Neural cell (in vitro differentiated cells): ENCODE measurements at regions not wholly inside any gene's neighbourhood (a gene's known extent, or its start where the extent isn't known, plus 50 kb on each side); places are given as distances from the start of the nearest gene placed in this dataset.

Source experiments
- H2AFZ ChIP-seq: fragments of 200-600, 300-800 bp; sonication (generic), shearing (Covaris generic); 2 replicates; pipeline ENCODE4 v1.6.0; 2014; ENCODE audit warnings: low read depth, mild to moderate bottlenecking, antibody characterized with exemption, low read length, moderate library complexity
- H3F3A ChIP-seq: fragments of 200-600 bp; shearing (Covaris generic); 2 replicates; pipeline ENCODE4 v1.6.1; 2016; ENCODE audit warnings: mild to moderate bottlenecking, moderate library complexity, mixed read lengths, antibody characterized with exemption, low read length; ENCODE audit not compliant: insufficient read depth, poor library complexity, severe bottlenecking
- H3K27ac ChIP-seq: fragments of 200-600, 300-800 bp; sonication (generic), shearing (Covaris generic); 2 replicates; pipeline ENCODE4 v1.5.1; 2014; ENCODE audit warnings: mild to moderate bottlenecking, low read length, moderate library complexity
- H3K27me3 ChIP-seq: fragments of 300-800, 200-600 bp; sonication (generic), shearing (Covaris generic); 2 replicates; pipeline ENCODE4 v1.6.0; 2014; ENCODE audit warnings: mild to moderate bottlenecking, low read depth, low read length, moderate library complexity; ENCODE audit not compliant: insufficient read depth
- H3K36me3 ChIP-seq: fragments of 300-800, 200-600 bp; sonication (generic), shearing (Covaris generic); 2 replicates; pipeline ENCODE4 v1.5.1; 2014; ENCODE audit warnings: mild to moderate bottlenecking, antibody characterized with exemption, low read length, moderate library complexity; ENCODE audit not compliant: insufficient read depth
- H3K4me2 ChIP-seq: fragments of 300-800, 200-600 bp; sonication (generic), shearing (Covaris generic); 2 replicates; pipeline ENCODE4 v1.6.0; 2014; ENCODE audit warnings: mild to moderate bottlenecking, low read length
- H3K4me3 ChIP-seq: fragments of 300-800, 200-600 bp; sonication (generic), shearing (Covaris generic); 2 replicates; pipeline ENCODE4 v1.5.1; 2014; ENCODE audit warnings: mild to moderate bottlenecking, low read length, moderate library complexity
- H3K79me2 ChIP-seq: fragments of 200-600 bp; shearing (Covaris generic); replicated peaks from 2 replicates; pipeline ENCODE4 v1.6.0; 2014; ENCODE audit warnings: mild to moderate bottlenecking, low read length, moderate library complexity; ENCODE audit not compliant: insufficient read depth
- H3K9ac ChIP-seq: fragments of 300-800, 200-600 bp; sonication (generic), shearing (Covaris generic); 2 replicates; pipeline ENCODE4 v1.6.1; 2016; ENCODE audit warnings: mild to moderate bottlenecking, low read length, mixed read lengths
- H3K9me2 ChIP-seq: fragments of 200-600 bp; shearing (Covaris generic); 2 replicates; pipeline ENCODE4 v1.6.1; 2016; ENCODE audit warnings: mild to moderate bottlenecking, low read length, mixed read lengths; ENCODE audit not compliant: insufficient read depth
- H3K9me3 ChIP-seq: fragments of 200-600, 300-800 bp; sonication (generic), shearing (Covaris generic); 2 replicates; pipeline ENCODE4 v1.6.1; 2016; ENCODE audit warnings: mild to moderate bottlenecking, mixed run types, low read length, moderate library complexity, mixed read lengths
- H4K20me1 ChIP-seq: fragments of 200-600 bp; shearing (Covaris generic); 2 replicates; pipeline ENCODE4 v1.6.1; 2016; ENCODE audit warnings: mild to moderate bottlenecking, mixed run types; ENCODE audit not compliant: insufficient read depth
- EP300 ChIP-seq: fragments of 450-650 bp; conservative IDR thresholded peaks from 2 replicates; pipeline ENCODE4 v1.6.1; 2014; ENCODE audit warnings: antibody characterized with exemption, mild to moderate bottlenecking, moderate library complexity; ENCODE audit not compliant: poor library complexity, severe bottlenecking
- EZH2 ChIP-seq: fragments of 200-600, 300-800 bp; shearing (Covaris generic), sonication (generic); IDR thresholded peaks from 2 replicates; pipeline ENCODE4 v1.6.1; 2014; ENCODE audit warnings: antibody characterized with exemption, low read length, borderline replicate concordance, mild to moderate bottlenecking; ENCODE audit not compliant: insufficient read depth, poor library complexity, severe bottlenecking
- MXI1 ChIP-seq: fragments of 450-650 bp; conservative IDR thresholded peaks from 2 replicates; pipeline ENCODE4 v1.6.1; 2014; ENCODE audit warnings: antibody characterized with exemption, mild to moderate bottlenecking; ENCODE audit not compliant: poor library complexity, severe bottlenecking
- POLR2AphosphoS5 ChIP-seq: IDR thresholded peaks from 2 replicates; pipeline ENCODE4 v1.6.1; 2012
- RAD21 ChIP-seq: fragments of 450-650 bp; conservative IDR thresholded peaks from 2 replicates; pipeline ENCODE4 v1.6.1; 2014; ENCODE audit warnings: antibody characterized with exemption, mild to moderate bottlenecking, moderate library complexity
- SMC3 ChIP-seq: fragments of 450-650 bp; conservative IDR thresholded peaks from 2 replicates; pipeline ENCODE4 v1.6.1; 2014; ENCODE audit warnings: antibody characterized with exemption, mild to moderate bottlenecking, moderate library complexity; ENCODE audit not compliant: poor library complexity
- TAF1 ChIP-seq: IDR thresholded peaks from 2 replicates; pipeline ENCODE4 v1.6.1; 2012; ENCODE audit warnings: low read depth
- TF ChIP-seq, protein P1 (sequence below): IDR thresholded peaks from 2 replicates; pipeline ENCODE4 v1.6.1; 2012; ENCODE audit warnings: borderline replicate concordance
- TF ChIP-seq, protein P2 (sequence below): fragments of 450-650 bp; IDR thresholded peaks from 2 replicates; pipeline ENCODE4 v1.5.1; 2014; ENCODE audit warnings: antibody characterized with exemption, mild to moderate bottlenecking, moderate library complexity; ENCODE audit not compliant: poor library complexity, severe bottlenecking

GRCh38 chr9:31868830-31869229, 515.6 kb upstream of the ACO1 start:
- Histone ChIP-seq H3K9me2 (no peaks in the 10 kb centered on the region), H3K27me3 (no peaks in the 10 kb centered on the region), H3K79me2 (no peaks in the 10 kb centered on the region), H2AFZ (no peak overlapping the region), H3K4me3 (no peak overlapping the region), H4K20me1 (no peaks in the 10 kb centered on the region), H3K4me2 (no peak overlapping the region), H3K9me3 (no peaks in the 10 kb centered on the region), H3F3A (no peaks in the 10 kb centered on the region), H3K36me3 (no peaks in the 10 kb centered on the region), H3K27ac (no peak overlapping the region), H3K9ac (no peak overlapping the region)
- TF ChIP-seq, protein P1, sequence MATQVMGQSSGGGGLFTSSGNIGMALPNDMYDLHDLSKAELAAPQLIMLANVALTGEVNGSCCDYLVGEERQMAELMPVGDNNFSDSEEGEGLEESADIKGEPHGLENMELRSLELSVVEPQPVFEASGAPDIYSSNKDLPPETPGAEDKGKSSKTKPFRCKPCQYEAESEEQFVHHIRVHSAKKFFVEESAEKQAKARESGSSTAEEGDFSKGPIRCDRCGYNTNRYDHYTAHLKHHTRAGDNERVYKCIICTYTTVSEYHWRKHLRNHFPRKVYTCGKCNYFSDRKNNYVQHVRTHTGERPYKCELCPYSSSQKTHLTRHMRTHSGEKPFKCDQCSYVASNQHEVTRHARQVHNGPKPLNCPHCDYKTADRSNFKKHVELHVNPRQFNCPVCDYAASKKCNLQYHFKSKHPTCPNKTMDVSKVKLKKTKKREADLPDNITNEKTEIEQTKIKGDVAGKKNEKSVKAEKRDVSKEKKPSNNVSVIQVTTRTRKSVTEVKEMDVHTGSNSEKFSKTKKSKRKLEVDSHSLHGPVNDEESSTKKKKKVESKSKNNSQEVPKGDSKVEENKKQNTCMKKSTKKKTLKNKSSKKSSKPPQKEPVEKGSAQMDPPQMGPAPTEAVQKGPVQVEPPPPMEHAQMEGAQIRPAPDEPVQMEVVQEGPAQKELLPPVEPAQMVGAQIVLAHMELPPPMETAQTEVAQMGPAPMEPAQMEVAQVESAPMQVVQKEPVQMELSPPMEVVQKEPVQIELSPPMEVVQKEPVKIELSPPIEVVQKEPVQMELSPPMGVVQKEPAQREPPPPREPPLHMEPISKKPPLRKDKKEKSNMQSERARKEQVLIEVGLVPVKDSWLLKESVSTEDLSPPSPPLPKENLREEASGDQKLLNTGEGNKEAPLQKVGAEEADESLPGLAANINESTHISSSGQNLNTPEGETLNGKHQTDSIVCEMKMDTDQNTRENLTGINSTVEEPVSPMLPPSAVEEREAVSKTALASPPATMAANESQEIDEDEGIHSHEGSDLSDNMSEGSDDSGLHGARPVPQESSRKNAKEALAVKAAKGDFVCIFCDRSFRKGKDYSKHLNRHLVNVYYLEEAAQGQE = no peak
- no peak for TF ChIP-seq MXI1

GRCh38 chr9:31870276-31870675, 514.2 kb upstream of the ACO1 start:
- Histone ChIP-seq H3K9ac (no peak overlapping the region), H3K4me3 (no peak overlapping the region), H2AFZ (no peak overlapping the region), H3K36me3 (no peaks in the 10 kb centered on the region), H3K4me2 (no peak overlapping the region), H3K27ac (no peak overlapping the region), H4K20me1 (no peaks in the 10 kb centered on the region), H3K27me3 (no peaks in the 10 kb centered on the region), H3K9me3 (no peaks in the 10 kb centered on the region), H3K9me2 (no peaks in the 10 kb centered on the region), H3K79me2 (no peaks in the 10 kb centered on the region), H3F3A (no peaks in the 10 kb centered on the region)
- peak; percentile 86 for TF ChIP-seq EP300
- TF ChIP-seq SMC3 = no peak
- TF ChIP-seq EZH2 = no peak
- TF ChIP-seq RAD21 = no peak
- TF ChIP-seq, protein P1 = peak; percentile 75
- TF ChIP-seq MXI1 = no peak
- TF ChIP-seq TAF1 = no peak
- TF ChIP-seq, protein P2, sequence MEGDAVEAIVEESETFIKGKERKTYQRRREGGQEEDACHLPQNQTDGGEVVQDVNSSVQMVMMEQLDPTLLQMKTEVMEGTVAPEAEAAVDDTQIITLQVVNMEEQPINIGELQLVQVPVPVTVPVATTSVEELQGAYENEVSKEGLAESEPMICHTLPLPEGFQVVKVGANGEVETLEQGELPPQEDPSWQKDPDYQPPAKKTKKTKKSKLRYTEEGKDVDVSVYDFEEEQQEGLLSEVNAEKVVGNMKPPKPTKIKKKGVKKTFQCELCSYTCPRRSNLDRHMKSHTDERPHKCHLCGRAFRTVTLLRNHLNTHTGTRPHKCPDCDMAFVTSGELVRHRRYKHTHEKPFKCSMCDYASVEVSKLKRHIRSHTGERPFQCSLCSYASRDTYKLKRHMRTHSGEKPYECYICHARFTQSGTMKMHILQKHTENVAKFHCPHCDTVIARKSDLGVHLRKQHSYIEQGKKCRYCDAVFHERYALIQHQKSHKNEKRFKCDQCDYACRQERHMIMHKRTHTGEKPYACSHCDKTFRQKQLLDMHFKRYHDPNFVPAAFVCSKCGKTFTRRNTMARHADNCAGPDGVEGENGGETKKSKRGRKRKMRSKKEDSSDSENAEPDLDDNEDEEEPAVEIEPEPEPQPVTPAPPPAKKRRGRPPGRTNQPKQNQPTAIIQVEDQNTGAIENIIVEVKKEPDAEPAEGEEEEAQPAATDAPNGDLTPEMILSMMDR = no peak
- peak; percentile 33 for TF ChIP-seq POLR2AphosphoS5
